GM18517 (cell line): ENCODE measurements at regions not wholly inside any gene's neighbourhood (a gene's known extent, or its start where the extent isn't known, plus 50 kb on each side); places are given as distances from the start of the nearest gene placed in this dataset.

ENCODE experiments used
- ATAC-seq: cut with Tn5 transposase; IDR thresholded peaks from one replicate; pipeline ENCODE4 v1.9.1; 2021; ENCODE audit warnings: mild to moderate bottlenecking, moderate library complexity; ENCODE audit not compliant: unreplicated experiment

DNA sequence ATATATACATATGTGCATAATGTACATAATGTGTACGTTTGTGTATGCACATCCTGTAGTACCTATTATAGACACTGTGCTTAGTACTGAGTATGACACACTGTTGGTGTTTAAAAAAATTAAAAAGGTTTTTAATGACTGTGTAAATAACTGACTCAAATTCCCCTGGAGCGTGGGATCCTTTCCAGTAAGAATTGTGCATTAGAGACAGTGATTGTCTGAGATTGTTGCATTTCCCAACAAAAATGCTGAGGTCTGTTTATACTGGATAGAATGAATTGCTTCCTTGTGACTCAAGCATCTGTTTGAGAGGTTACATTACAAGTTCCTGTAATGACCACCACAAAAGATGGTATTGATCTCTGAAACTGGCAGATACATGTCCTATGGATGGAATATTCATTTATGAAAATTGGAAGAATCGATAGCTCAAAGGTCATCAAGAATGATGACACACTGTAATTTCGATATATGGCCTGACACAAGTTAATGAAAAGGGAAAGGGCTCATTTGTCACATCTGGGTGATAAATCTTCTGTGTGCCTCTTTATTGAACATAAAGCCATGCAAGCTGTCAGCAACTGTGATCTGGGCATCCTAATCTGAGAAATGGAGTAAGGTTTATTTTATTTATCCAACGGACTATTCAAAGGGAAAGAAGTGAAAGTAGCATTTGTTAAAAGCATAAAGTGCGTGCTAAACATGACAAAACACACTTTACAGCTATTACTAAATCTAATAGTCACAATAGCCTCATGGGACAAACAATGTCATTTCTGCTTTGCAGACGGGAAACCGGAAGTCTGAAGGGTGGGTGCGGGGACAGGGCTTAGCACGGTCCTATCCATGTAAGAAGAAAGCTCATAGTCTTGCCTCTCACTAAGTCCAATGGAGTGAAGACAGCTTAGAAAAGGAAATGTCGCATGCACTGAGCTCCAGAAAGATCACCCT is 228.8 kb downstream of the CDH11 start:
- ATAC-seq = no peak

DNA sequence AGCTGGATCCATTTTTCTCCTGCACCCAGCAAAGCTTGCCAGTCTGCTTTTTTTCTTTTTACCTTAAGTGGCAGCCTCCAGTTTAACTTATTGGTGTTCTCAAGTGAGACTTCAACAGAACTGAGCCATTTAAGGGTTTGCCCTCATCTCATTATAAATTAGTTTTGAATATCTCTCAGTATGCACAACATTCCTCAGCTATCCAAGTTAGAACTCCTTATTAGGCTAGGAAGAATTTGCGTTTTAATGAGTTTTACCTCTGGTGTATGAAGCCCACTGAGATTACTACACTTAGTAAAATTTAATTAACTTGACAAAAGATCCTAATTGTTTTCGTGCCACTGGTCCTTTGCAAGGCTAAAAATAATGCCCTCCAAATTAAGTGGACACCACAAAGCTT is 232.4 kb downstream of the CDH11 start:
- ATAC-seq = no peak

DNA sequence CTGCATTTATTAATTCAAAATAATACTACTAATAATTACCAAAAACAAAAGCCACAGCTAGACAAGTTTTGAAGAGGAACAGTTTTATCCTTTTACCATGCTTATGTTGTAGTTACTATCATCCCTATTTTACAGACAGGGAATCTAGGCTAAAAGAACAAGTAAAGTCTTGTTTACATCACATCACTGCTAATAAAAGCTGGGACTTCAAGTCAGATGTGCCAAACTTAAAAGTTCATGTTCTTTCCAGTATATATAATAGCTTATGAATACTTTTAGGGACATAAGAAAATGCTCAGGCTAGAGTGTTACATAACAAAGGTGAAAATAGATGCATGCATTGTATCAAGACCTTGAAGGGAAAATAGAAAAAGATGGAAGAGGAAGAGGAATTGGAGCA is 234.2 kb downstream of the CDH11 start:
- ATAC-seq = no peak

DNA sequence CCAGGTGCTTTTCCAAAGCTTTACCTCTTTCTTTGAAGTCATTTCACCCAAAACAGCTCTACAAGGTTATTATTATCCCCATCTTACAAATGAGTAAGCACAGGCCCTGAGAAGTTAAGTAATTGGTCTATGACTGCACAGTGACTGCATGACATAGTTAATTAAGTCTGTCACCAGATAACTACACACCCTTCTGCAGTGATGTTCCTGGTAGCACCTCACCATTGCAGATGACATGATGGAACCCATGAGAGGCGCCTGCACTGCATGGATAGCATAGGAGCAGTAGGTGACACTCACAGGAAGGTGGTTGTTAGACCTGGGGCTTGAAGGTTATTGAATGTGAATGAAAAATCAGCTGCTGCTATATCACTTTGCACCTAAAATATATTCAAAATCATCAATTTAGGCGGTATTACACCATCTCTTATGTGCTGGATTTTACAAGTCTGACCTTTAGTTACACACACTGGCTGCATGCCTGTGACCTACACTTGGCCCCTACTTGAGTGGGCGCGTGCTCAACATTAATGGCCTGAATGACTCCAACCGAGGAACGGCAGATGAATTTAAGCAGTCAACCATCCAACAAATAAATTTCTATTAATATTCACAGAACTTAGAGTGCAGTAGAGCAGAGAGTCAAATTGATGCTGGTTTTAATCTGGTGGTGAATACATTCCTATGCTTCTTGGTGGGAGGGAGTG is 239.6 kb downstream of the CDH11 start:
- no peak for ATAC-seq

DNA sequence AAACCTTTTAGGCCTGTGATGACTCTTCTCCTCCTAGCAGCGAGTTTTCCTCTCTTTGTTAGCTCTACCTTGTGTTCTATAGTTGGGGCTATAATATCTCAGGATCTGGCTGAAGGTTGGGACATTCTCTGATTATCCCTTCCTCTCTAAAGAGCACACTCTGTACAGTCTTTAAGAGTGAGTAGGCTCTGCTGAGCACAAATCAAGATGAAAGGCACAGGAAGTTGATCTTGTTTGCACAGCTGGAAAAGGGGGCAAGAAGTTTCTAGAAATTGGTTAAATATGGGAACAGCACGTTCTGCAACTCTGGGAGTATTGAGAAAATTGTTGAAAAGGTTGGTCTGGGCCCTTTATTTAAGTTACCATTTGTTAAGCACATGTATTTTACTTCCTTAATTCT is 240.9 kb downstream of the CDH11 start:
- no peak for ATAC-seq

DNA sequence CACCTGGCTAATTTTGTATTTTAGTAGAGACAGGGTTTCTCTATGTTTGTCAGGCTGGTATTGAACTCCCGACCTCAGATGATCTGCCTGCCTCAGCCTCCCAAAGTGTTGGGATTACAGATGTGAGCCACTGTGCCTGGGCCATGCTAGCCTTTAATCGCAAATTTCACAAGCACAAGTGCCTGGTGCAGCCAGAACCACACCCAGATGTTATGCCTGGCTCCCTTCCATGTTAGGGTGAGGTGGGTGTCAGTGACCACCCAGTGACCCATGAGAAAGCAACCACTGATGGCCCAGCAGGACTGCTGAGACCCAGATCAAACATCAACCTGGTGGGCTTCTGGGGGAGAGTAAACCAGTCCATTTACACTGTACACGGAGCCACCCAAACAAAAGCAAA is 241.9 kb downstream of the CDH11 start:
- ATAC-seq = no peak

DNA sequence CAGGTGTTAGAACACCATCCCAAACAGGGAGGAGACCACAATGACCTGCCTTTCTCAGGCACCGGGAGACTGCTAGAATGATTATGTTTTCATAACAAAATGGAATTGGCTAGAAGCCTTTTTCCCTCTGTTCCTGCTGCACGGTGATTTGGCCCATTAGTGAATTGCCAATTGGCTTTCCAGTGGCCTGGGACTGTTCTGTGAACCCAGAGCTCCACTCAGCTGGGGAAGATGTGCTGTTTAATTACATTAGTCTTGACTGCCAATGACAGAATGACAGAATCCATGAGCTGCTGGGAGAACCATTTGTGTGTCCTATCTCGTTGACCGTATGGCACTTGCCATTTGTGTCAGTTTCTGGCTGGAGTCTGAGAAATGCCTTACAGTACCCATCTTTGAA is 242.9 kb downstream of the CDH11 start:
- ATAC-seq = no peak

DNA sequence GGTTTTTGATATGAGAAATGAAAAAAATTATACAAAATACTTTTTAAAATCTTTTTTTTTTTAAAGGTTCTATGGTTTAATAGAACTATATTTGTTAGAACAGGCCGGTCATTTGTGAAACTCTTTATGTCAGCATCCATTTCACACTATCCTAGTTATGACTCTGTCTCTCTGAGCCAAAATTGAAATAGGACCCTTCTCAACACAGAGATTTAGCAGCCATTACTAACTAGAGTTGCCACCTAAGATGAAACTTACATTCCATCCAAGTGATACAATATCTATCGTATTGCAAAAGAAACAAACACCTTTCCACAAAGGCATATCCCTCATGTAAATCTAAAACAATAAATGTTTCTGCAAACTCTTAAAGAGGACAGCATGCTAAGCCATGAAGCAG is 249.8 kb downstream of the CDH11 start:
- ATAC-seq = no peak

DNA sequence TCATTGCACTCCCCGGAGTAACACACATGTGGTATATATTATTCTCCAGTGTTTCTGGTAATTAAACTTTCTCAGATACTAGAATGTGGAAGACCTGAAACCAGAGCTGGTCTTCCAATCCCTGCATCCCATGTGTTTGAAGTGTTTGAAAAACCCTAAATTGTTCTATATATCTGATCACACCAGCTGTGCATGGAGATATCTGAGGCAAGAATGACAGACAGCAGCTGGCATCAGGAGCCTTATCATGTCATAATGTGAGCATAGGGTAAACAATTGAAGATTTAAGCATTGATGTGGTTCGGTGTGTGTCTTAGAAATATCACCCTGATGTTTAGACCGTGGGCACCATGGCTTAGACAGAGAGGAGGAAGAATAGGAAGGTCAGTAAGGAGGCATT is 251.0 kb downstream of the CDH11 start:
- no peak for ATAC-seq

DNA sequence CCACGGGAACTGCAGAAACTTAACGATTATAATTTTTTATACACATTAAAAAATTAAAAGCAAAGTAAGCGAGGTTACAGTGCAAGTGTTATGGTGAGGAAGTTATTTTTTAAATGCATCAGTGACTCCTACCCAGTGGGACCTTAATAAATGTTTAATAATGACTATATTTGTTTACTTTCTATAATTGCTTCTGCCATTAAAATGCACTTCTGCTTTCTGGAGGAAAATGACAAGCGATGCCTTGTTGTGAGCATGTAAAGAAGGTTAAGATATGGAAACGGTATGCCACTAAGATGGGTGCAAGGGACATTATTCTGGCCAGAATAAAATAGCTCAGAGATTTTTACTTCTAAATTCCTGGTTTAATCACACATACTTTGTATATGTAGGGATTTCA is 252.1 kb downstream of the CDH11 start:
- no peak for ATAC-seq

DNA sequence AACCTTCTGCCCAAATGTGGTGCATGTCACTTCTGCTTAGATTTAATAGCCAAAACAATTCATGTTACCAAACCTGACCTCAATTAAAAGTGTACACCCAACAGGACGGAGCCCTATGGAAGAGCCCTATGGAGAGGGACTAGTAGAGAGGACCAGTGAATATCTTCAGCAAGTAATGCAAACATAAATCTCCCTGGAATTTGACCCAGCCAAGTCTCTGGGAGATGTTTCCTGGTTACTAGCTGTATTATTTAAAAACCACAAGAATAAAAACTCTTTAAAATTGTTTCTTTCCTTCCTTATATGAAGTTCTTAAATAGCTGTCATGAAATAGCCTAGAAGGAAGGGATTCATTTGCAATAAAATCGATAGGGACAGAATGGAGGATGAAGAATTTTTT is 255.8 kb downstream of the CDH11 start:
- no peak for ATAC-seq

DNA sequence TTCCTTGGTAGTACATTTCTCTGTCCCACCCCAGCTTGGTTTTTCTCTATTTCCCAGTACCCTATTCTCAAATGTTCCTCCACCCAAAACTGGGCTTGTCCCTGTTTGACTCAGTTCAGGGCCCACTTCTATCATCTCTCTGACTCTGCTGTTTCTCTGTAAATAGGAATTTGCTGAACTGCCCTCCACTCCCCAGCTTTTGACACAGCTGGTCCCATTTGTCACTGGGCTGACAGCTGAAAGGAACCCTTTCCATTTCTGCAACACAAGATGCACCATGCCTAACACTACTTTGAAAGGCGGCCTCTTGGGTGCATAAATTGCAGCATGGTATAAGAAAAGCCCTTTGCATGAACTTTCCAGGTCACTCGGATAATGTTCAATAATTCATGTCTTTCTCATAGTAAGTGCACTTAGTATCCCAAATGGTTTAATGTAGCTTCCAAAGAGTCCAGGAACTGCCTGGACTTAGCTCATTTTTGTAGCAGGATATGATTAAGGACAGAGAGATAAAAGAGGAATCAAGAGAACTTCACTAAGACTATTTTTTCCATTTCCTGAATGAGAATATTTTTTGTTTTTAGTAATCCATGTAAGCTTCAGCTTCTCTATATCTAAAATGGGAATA is 256.7 kb downstream of the CDH11 start:
- ATAC-seq = no peak

DNA sequence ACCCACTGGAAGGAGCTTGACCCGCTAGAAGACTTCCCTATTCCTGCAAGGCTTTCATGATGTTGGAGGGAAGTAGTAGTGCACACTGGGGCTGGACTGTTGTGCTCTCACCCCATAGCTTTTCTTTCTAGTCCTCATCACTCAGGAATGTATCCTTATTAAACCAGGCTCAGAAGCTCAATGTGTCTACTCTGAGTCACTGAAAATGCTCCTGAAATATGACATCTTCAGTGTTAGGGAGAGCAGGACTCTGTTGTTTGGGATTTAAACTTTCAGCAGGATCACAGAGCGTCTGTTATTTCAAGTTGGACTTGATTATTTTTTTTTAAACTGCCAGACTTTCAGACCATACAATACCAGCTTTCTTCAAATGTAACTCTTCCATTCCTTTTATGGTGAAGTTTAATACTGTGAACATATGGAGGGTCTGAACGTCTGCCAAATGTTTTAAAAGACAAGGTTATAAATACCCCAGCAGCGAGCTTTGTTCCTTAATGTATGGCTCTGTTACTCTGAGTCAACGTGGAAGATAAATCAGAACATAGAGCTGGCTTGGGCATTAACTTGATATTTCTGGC is 257.5 kb downstream of the CDH11 start:
- no peak for ATAC-seq

DNA sequence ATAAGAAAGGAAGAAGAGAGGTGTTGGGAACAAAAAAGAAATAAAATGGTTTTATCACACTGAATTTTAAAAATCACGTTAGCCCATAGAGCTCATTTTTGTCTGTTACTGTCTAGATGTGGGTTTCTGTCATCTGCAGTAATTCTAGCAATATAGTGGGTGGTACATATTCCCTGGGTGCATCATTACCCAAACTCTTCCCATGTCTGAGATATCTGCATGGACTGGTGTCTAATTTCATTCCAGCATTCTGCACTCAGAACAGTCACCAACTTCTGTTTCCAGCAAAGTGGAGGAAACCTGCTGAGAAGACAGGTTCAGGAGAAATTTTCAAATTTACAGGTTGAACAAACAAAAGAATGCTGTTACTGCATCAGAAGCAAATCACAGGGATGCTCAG is 263.8 kb downstream of the CDH11 start:
- ATAC-seq = no peak

DNA sequence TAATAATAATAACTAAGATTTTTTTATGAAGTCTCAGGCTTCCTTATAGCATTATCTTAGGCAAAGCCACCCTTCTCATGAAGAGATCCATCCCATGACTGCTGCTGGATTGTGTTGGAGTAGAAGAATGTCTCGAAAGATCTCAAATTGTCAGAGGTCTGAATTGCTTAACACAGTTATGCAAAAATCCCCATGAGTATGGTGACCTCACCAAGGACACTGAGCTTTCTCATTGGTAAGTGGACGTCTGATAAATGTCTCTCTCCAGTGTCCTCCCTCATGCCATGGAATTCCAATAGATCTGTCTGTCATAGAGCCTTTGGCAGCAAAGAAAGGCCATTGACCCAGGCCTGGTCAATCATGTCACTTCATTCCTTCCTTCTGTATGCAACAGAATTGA is 264.5 kb downstream of the CDH11 start:
- ATAC-seq = no peak

DNA sequence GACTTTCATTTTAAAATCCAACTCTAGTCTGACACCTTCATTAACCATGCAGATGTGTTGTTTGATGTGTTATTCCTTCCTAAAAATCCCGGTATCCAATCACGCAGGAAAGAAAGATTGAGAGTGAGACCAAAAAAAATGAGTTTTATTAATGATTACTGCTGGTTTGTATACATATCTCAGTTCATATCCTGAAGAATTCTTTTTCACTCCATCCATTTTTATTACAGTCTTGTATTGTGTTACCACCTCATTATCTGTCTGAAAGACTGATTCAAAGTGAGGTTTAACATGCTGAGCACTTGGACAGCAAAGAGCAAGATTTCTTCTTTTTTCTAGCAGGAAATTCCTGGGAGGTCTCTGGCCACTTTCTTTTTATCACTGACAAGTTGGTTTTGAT is 268.3 kb downstream of the CDH11 start:
- no peak for ATAC-seq

DNA sequence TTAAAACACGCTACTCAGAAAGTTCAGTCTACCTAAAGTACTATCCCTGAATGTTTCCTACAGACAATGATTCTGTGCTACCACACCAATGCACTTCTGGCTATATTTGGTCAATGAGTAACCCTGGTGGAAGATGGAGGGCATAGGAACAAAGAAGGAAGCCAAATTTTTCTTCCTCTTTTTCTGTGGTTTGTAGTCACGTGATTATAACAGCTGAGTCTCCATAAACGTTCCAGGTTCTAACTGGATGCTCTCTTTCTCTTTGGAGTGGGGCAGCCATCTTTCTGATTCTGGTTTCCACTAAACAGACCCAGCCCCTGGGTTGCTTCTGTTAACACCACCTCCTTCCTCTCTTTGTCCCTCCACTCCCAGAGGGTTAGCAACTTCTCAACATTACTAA is 274.9 kb downstream of the CDH11 start:
- ATAC-seq = no peak

DNA sequence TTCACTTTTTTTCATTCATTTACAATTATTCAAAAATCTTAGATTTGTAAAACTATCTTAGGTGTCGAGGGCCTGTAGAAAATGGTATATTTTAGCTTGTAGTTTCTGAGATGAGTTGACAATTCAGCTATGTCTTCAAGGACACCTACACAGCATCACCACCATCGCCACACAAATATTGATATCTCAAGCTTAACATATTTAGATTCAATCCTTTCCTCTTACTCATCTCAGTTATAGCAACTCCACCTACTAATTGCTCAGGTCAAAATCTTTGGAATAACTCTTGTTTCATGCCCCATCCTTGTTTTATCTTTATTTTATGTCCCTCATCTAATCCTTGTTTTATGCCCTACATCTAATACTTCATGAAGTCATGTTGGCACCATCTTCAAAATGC is 276.8 kb downstream of the CDH11 start:
- ATAC-seq = no peak

DNA sequence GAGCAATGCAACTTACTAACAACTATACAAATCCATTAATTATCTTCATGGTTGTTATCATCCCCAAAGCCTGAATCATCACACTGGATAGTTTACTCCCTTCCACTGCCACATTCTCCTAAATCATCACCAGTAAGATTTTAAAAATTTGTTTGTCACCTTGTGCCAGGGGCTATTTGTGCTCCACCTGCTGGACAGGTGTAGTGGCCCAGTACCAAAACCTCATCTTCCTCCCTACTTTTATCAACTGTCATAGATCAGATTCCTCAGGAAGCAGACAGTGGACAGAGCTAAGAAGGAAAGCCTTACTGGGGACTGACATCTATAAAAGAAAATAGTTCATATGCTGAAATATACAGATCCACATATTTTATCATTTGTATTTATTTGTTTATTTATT is 280.4 kb downstream of the CDH11 start:
- ATAC-seq = no peak

DNA sequence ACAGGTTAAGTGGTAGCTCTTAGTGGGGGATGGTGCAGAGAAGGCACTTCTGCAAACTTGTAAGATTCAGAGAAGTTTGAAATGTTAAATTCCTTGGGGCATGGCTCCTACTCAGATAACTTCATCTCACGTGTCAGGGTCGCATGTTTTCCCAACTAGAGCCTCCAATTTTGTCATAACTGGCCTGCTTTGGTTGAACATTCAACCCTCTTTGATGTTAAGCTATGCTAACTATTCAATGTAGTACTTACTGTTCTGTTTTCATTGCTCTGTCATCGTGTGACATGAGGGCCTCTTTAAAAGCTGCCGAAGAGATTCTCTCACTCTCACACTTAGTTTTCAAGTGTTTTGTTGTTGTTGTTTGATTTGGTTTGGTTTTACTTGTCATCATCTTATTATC is 280.8 kb downstream of the CDH11 start:
- no peak for ATAC-seq

DNA sequence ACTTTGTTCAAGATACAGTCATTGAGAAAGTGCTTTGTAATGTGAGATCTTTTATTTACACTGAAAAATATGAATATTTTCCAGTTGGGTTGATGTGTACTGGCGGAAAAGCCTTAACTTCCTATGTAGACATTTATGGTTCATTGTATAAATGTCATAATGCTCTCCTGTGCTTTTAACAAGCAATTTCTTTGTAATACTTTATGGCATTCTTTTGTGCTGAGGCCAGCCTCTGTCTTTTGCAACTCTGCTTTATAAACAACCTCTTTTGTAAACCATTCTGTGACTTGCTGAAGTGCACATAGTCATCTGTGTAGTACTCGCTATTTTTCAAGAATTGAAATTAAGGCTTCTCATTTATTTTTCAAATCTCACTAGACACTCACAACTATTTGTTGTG is 291.2 kb downstream of the CDH11 start:
- no peak for ATAC-seq

DNA sequence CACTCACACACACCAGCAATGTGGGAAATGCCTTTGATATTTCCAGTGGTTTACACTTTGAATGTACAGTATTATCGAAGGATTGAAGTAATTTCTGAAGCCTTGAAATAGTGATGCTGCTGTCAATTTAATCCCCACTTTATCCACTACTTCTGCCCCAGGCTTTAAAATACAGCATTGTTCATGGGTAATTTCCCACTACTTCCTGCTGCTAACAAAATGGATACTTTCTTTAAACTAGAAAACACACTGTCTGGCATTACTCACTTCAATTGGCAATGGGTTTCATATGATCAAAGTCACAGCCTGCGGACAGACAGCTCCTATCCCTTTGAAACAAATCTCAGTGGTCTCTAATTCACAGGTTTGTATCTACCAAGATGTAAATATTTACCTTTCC is 292.2 kb downstream of the CDH11 start:
- no peak for ATAC-seq
